Heart right ventricle (tissue), 16 donors: ENCODE measurements at regions not wholly inside any gene's neighbourhood (a gene's known extent, or its start where the extent isn't known, plus 50 kb on each side); places are given as distances from the start of the nearest gene placed in this dataset.

ENCODE experiments used
- ATAC-seq, 8 donors: fragments of 200-7000 bp; cut with Tn5 transposase; one replicate each; pipeline ENCODE4 v1.9.1; 2020; ENCODE audit warnings: mild to moderate bottlenecking in 8 of 8, moderate library complexity in 8 of 8, moderate number of reproducible peaks in 1 of 8
- DNase-seq, 2 donors: peaks; one replicate each; pipeline ENCODE4 v3.0.0-alpha.2; 2020
- H3K27ac ChIP-seq, 10 donors: fragments of 200-600 bp; sonication (generic) in 2 of 10; one replicate each; pipeline versions ENCODE4 v1.5.0 to v1.8.0; 2020 to 2022; ENCODE audit warnings: mild to moderate bottlenecking in 3 of 10
- H3K27me3 ChIP-seq, 7 donors: fragments of 200-600 bp; one replicate each; pipeline ENCODE4 v1.8.0; 2021 to 2022; ENCODE audit warnings: mild to moderate bottlenecking in 2 of 7
- H3K36me3 ChIP-seq, 9 donors: fragments of 200-600 bp; sonication (generic) in 1 of 9; one replicate each; pipeline versions ENCODE4 v1.5.0 to v1.8.0; 2020 to 2022; ENCODE audit warnings: mild to moderate bottlenecking in 2 of 9
- H3K4me1 ChIP-seq, 9 donors: fragments of 200-600 bp; sonication (generic) in 1 of 9; one replicate each; pipeline versions ENCODE4 v1.5.0 to v1.8.0; 2020 to 2022; ENCODE audit warnings: mild to moderate bottlenecking in 4 of 9
- H3K4me3 ChIP-seq, 10 donors: fragments of 200-600 bp; sonication (generic) in 2 of 10; one replicate each; pipeline versions ENCODE4 v1.5.0 to v1.8.0; 2020 to 2022; ENCODE audit warnings: mild to moderate bottlenecking in 7 of 10, moderate library complexity in 2 of 10
- H3K9me3 ChIP-seq, 11 donors: fragments of 200-600 bp in 10 of 11; sonication (generic) in 2 of 11; one replicate each; pipeline versions ENCODE4 v1.5.0 to v1.8.0; 2013 to 2022; ENCODE audit warnings: mild to moderate bottlenecking in 2 of 11, control low read depth in 1 of 11, moderate library complexity in 1 of 11
- CTCF ChIP-seq, 9 donors: fragments of 200-600 bp; sonication (generic) in 2 of 9; IDR thresholded peaks; one replicate each; pipeline versions ENCODE4 v1.5.0 to v1.8.0; 2021 to 2022; ENCODE audit warnings: antibody characterized with exemption in 9 of 9, mild to moderate bottlenecking in 5 of 9, moderate library complexity in 1 of 9
- WGBS, 2 donors: extraction: QIAGEN DNeasy Blood & Tissue Kit; methylation state at CpG; one replicate each; pipeline ENCODE4 v1.1.7; 2013; ENCODE audit warnings: inconsistent platforms in 1 of 2; 5-methylcytosine and 5-hydroxymethylcytosine counted together
- intact Hi-C, 10 donors: fragments of 100-400 bp; cut with DNase I; formaldehyde crosslinking; loops; one replicate each; pipeline versions ENCODE4 v1.11.1 to v1.14.2; 2022
- donor health status: Arrhythmogenic right ventricular cardiomyopathy.
- donor health status: ischemic (EF 13 %, LVEDD 7.1; RV severe dilation, severe dysfunction).
- donor health status: healthy with polysubstance abuse.
- donor health status: DM: no; HTN: yes; CAD: no.
- donor health status: DM: no; HTN: no; CAD: no.
- donor health status: ischemic (EF 25% LVEDD 6.9; RV normal size, moderate dysfunction).
- donor health status: ischemic (EF 25% LVEDD 5.7; RV mildly dilated, moderate dysfunction).
- donor health status: healthy.
- donor health status: DM: yes; HTN: yes; CAD: no.
- donor health status: Ischemic cardiomyopathy.
- donor health status: ischemic (EF 35%, LVEDD 5.7; RV mildly dilated, moderate dysfunction).
- donor health status: nonischemic (EF 11% LVEDD 7.7; RV severe dilation, severe dysfunction).
- donor health status: DM: yes; HTN: yes; CAD: no.
- donor health status: PGD.
- donor health status: ischemic (EF 29% LVEDD 5.4; RV normal size, mild dysfunction).
- donor health status: nonischemic (EF 23%, LVEDD 6.1; RV moderate dilation, normal function).

- TF ChIP-seq CTCF (IDR thresholded peaks at IDR 0.05) = no peak
- Histone ChIP-seq H3K27me3 (peaks cover 8 to 88% (median 82%) of the 10 kb centered on the region in 7 donors), H3K4me1 (peaks cover 0 to 14% (median 5%) of the 10 kb centered on the region in 9 donors), H3K27ac (no peak overlapping the region), H3K9me3 (no peaks in the 10 kb centered on the region), H3K36me3 (no peaks in the 10 kb centered on the region), H3K4me3 (no peak overlapping the region)
- no peak for DNase-seq
- intact Hi-C loops = loop anchor here in 5 of 10 donors (5.0 to 10.0 kb wide), 3 partner anchors 105 to 263 kb away; partner anchors contain the start of gene P2RX2 (in 1 of the 5)
- no peak for ATAC-seq
- WGBS, 2 donors = 77 to 78% methylated on average over 15 of the region's 15 CpGs
Observed at GRCh38 chr12:132417741-132418140, 72.2 kb upstream of the FBRSL1 start.

GRCh38 chr12:132416827-132417226, 73.1 kb upstream of the FBRSL1 start:
- 88 to 91% methylated on average over 14 of the region's 14 CpGs for WGBS, 2 donors
- Histone ChIP-seq H3K9me3 (no peaks in the 10 kb centered on the region), H3K4me3 (no peak overlapping the region), H3K27me3 (peaks cover 8 to 79% (median 72%) of the 10 kb centered on the region in 7 donors), H3K36me3 (no peaks in the 10 kb centered on the region), H3K27ac (no peak overlapping the region), H3K4me1 (peaks cover 0 to 14% (median 5%) of the 10 kb centered on the region in 9 donors)
- intact Hi-C loops = loop anchor here in 5 of 10 donors (5.0 to 10.0 kb wide), 3 partner anchors 105 to 262 kb away; partner anchors contain the start of gene P2RX2 (in 1 of the 5)
- no peak for TF ChIP-seq CTCF (IDR thresholded peaks at IDR 0.05)
- DNase-seq (no peak), ATAC-seq (no peak)

GRCh38 chr12:132416121-132416673, 73.8 kb upstream of the FBRSL1 start:
- Histone ChIP-seq H3K27ac (no peak overlapping the region), H3K27me3 (peaks cover 8 to 74% (median 66%) of the 10 kb centered on the region in 7 donors), H3K4me3 (no peak overlapping the region), H3K4me1 (peaks cover 0 to 14% (median 5%) of the 10 kb centered on the region in 9 donors), H3K36me3 (no peaks in the 10 kb centered on the region), H3K9me3 (no peaks in the 10 kb centered on the region)
- WGBS, 2 donors = 85 to 88% methylated on average over 25 of the region's 25 CpGs
- TF ChIP-seq CTCF (IDR thresholded peaks at IDR 0.05) = no peak
- intact Hi-C loops = loop anchor here in 5 of 10 donors (5.0 to 10.0 kb wide), 3 partner anchors 106 to 261 kb away; partner anchors contain the start of gene P2RX2 (in 1 of the 5)
- no peak for ATAC-seq
- no peak for DNase-seq

GRCh38 chr12:132415327-132416120, 74.4 kb upstream of the FBRSL1 start:
- Histone ChIP-seq H3K27ac (no peak overlapping the region), H3K4me3 (no peak overlapping the region), H3K27me3 (peaks cover 8 to 72% (median 63%) of the 10 kb centered on the region in 7 donors), H3K9me3 (no peaks in the 10 kb centered on the region), H3K4me1 (peaks cover 0 to 14% (median 5%) of the 10 kb centered on the region in 9 donors), H3K36me3 (no peaks in the 10 kb centered on the region)
- TF ChIP-seq CTCF (IDR thresholded peaks at IDR 0.05) = no peak
- ATAC-seq (peak in 5 of 8 donors; percentile 3 to 29 (median 15)), DNase-seq (no peak)
- intact Hi-C loops = loop anchor here (1.0 to 10.0 kb wide), 10 partner anchors 107 to 261 kb away; partner anchors contain the start of gene P2RX2 (in 1 of the 10)
- WGBS, 2 donors = 57 to 64% methylated on average over 25 of the region's 25 CpGs
